ENCODE measurements at regions not wholly inside any gene's neighbourhood (a gene's known extent, or its start where the extent isn't known, plus 50 kb on each side); places are given as distances from the start of the nearest gene placed in this dataset.
"Not testable (repeated sequence)": the region's sequence is repeated elsewhere in the genome, so short reads cannot be mapped to it uniquely, and the experiment has no call there.

DNA sequence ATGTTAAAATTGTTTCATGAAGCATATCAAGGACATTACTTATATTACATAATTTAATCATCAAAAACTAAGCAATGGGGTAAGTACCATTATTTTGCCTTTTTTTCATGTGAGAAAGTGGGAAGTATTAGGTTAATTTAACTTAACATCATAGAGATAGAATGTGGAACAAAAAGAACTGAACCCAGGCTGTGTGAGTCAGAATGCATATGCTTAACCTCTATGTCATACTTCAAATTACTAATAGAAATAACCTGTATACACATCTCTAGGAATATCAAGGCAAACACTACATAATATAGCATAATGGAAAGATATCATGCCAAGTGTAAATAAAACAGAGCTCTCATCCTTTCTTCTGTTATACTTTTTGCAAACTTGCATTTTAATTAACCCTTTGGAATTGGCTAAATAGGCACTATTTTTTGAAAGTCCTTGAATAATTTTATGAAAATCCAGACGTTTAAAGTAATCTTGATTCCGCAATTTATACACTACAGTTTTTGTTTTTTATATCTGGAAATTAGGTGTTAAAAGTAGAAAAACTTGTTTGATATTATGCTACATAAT, 777.7 kb downstream of the SLC6A15 start:
- Mint-ChIP-seq H3K4me3 (no peak overlapping the region), H3K4me1 (no peaks in the 10 kb centered on the region), H3K27ac (no peak overlapping the region), H3K27me3 (no peaks in the 10 kb centered on the region), H3K36me3 (no peaks in the 10 kb centered on the region), H3K9me3 (peaks cover 0 to 7% (median 0%) of the 10 kb centered on the region in 11 donors)
- Histone ChIP-seq H3K4me3 (ENCODE audit: low read length) (no peak overlapping the region), H3K27ac (ENCODE audit: low read depth, low read length) (no peak overlapping the region), H3K36me3 (ENCODE audit: control insufficient read depth in 2 of 3, insufficient read depth in 3 of 3, low read length in 3 of 3) (no peaks in the 10 kb centered on the region), H3K9me3 (ENCODE audit: control insufficient read depth in 2 of 3, low read length in 3 of 3) (no peaks in the 10 kb centered on the region), H3K27me3 (ENCODE audit: control insufficient read depth in 2 of 2, insufficient read depth in 2 of 2, low read length in 2 of 2) (no peaks in the 10 kb centered on the region), H3K4me1 (ENCODE audit: control insufficient read depth in 2 of 2, insufficient read depth in 2 of 2, low read length in 2 of 2) (no peaks in the 10 kb centered on the region)
- no peak for DNase-seq
- ChIA-PET POLR2A (no interaction called here), CTCF (no interaction called here)
- intact Hi-C loops (cut with micrococcal nuclease), result no loop called here
- no peak for ATAC-seq

DNA sequence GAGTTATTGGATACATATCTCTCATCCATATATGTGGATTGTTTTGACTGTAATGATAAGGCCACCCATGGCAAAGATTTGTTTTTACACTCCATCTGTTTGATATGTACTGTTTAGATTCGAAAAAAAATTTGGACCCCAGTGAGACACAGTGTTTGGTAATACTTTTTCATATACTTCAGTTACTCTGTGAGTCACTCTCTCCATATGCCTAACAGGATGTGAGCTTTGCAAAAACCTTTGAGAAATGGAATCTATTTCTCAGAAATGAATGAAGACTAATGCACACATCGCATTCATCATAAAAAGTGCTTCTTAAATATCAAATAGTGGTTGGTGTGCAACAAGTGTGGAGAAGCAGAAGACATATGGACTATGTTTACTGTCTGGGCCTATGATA, 781.5 kb downstream of the SLC6A15 start:
- CTCF ChIA-PET, result no interaction called here

DNA sequence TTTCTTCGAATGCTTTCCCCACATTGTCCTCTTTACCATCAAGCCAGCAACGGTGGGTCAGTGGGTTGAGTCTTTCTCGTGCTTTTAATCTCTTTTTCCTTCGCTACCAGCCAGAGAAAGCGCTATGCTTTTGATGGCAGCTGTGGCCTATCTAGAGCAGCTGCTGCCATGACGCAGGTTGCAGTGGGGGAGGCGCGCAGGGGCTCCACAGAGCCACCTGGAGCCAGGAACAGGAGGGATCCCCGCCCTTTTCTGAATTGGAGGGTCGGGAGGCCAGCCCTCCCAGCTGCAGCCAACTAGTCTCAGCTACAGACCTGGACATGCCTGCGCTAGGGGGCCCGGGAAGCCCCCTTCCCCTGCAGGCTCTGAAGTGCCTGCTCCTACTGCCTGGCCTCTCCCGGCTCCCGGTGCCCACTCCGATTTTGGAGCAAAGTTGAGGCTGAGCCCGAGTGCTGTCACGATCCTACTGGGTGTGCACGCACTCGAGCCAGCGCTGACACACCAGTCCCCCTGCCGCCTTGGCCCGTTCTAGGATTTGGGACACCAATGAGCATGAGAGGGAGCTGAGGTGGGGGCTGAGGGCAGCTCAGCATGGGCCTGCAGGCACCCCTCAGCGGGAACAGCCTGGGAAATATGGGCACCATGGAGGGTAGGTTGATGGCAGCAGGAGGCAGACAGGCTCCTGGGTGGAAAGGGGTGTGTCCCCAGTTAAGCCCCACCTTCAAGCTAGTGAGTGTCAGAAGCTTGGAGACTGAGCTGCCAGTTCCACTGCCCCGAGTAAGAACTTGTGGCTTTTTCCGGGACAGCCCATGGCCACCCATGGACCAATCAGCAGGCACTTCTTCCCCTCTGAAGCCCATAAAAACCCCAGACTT, 784.2 kb downstream of the SLC6A15 start:
- no peaks in the 10 kb centered on the region for H3K4me1 ChIP-seq (ENCODE audit: control insufficient read depth in 2 of 2, insufficient read depth in 2 of 2, low read length in 2 of 2)
- no peaks in the 10 kb centered on the region for H3K9me3 ChIP-seq (ENCODE audit: control insufficient read depth in 2 of 3, low read length in 3 of 3)
- no peak overlapping the region for H3K27ac Mint-ChIP-seq
- H3K27ac ChIP-seq (ENCODE audit: low read depth, low read length), result no peak overlapping the region
- H3K27me3 Mint-ChIP-seq, result no peaks in the 10 kb centered on the region
- peaks cover 0 to 11% (median 0%) of the 10 kb centered on the region in 11 donors for H3K9me3 Mint-ChIP-seq
- no peaks in the 10 kb centered on the region for H3K36me3 ChIP-seq (ENCODE audit: control insufficient read depth in 2 of 3, insufficient read depth in 3 of 3, low read length in 3 of 3)
- no peak overlapping the region for H3K4me3 ChIP-seq (ENCODE audit: low read length)
- intact Hi-C loops (cut with micrococcal nuclease), result no loop called here
- no peak overlapping the region for H3K4me3 Mint-ChIP-seq
- no peak for DNase-seq
- POLR2A ChIA-PET, result no interaction called here
- no peak for ATAC-seq
- no peaks in the 10 kb centered on the region for H3K4me1 Mint-ChIP-seq
- CTCF ChIA-PET, result no interaction called here
- H3K27me3 ChIP-seq (ENCODE audit: control insufficient read depth in 2 of 2, insufficient read depth in 2 of 2, low read length in 2 of 2), result no peaks in the 10 kb centered on the region
- H3K36me3 Mint-ChIP-seq, result no peaks in the 10 kb centered on the region

More for the DNA sequence above, 781.5 kb downstream of the SLC6A15 start:
- DNase-seq (no peak), ATAC-seq (no peak)
- intact Hi-C loops (cut with micrococcal nuclease), result no loop called here
- H3K9me3 Mint-ChIP-seq, result peaks cover 0 to 7% (median 0%) of the 10 kb centered on the region in 11 donors
- no peaks in the 10 kb centered on the region for H3K36me3 Mint-ChIP-seq
- H3K27ac ChIP-seq (ENCODE audit: low read depth, low read length), result no peak overlapping the region
- no peaks in the 10 kb centered on the region for H3K9me3 ChIP-seq (ENCODE audit: control insufficient read depth in 2 of 3, low read length in 3 of 3)
- H3K4me3 Mint-ChIP-seq, result no peak overlapping the region
- no peaks in the 10 kb centered on the region for H3K4me1 ChIP-seq (ENCODE audit: control insufficient read depth in 2 of 2, insufficient read depth in 2 of 2, low read length in 2 of 2)
- no peaks in the 10 kb centered on the region for H3K27me3 ChIP-seq (ENCODE audit: control insufficient read depth in 2 of 2, insufficient read depth in 2 of 2, low read length in 2 of 2)
- H3K27me3 Mint-ChIP-seq, result no peaks in the 10 kb centered on the region
- no peak overlapping the region for H3K27ac Mint-ChIP-seq
- no peaks in the 10 kb centered on the region for H3K36me3 ChIP-seq (ENCODE audit: control insufficient read depth in 2 of 3, insufficient read depth in 3 of 3, low read length in 3 of 3)
- no peaks in the 10 kb centered on the region for H3K4me1 Mint-ChIP-seq
- no peak overlapping the region for H3K4me3 ChIP-seq (ENCODE audit: low read length)
- POLR2A ChIA-PET, result no interaction called here

DNA sequence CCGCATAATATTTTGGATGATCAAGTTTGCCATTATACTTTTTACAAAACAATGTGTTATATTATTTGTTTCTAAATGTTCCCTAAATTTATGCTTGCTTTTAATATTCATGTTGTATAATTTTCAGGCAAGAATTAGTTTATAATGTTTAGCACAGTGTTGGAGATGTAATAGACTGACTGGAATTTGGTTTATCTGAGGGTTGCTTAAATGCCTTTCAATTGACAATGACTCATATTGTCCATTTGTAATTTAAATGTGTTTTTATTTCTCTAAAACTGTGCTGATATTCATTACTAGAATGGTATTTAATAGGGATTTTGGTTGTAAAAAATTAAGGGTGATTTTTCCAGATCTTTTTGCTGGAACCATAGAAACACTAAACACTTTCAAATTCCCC, 788.4 kb downstream of the SLC6A15 start:
- POLR2A ChIA-PET, result no interaction called here
- intact Hi-C loops (cut with micrococcal nuclease), result no loop called here
- H3K27me3 Mint-ChIP-seq, result no peaks in the 10 kb centered on the region

DNA sequence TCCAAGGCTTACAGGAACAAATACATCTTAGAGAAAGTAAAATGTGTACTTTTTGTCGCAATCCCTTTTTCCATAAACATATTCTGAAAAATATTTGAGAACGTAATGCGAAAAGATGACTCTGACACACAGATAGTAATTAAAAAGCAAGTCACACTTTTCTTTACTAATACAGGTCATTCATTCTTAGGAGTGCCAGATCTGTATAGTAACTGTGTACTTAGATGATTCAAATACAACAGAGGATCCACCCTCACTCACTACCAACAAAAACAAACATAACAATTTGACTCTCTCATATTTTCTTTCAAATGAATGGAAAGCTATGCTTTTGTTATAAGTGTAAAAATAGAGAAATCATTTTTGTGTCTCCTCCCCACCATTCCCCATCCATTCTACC, 795.4 kb downstream of the SLC6A15 start:
- peaks cover 0 to 15% (median 4%) of the 10 kb centered on the region in 11 donors for H3K9me3 Mint-ChIP-seq
- POLR2A ChIA-PET, result no interaction called here
- no peaks in the 10 kb centered on the region for H3K9me3 ChIP-seq (ENCODE audit: control insufficient read depth in 2 of 3, low read length in 3 of 3)
- no peaks in the 10 kb centered on the region for H3K36me3 Mint-ChIP-seq
- H3K27ac ChIP-seq (ENCODE audit: low read depth, low read length), result no peak overlapping the region
- H3K4me1 Mint-ChIP-seq, result no peaks in the 10 kb centered on the region
- H3K27me3 ChIP-seq (ENCODE audit: control insufficient read depth in 2 of 2, insufficient read depth in 2 of 2, low read length in 2 of 2), result no peaks in the 10 kb centered on the region
- no peak overlapping the region for H3K27ac Mint-ChIP-seq
- no peaks in the 10 kb centered on the region for H3K4me1 ChIP-seq (ENCODE audit: control insufficient read depth in 2 of 2, insufficient read depth in 2 of 2, low read length in 2 of 2)
- intact Hi-C loops (cut with micrococcal nuclease), result no loop called here
- no peak overlapping the region for H3K4me3 ChIP-seq (ENCODE audit: low read length)
- DNase-seq (no peak), ATAC-seq (no peak)
- H3K27me3 Mint-ChIP-seq, result no peaks in the 10 kb centered on the region
- H3K36me3 ChIP-seq (ENCODE audit: control insufficient read depth in 2 of 3, insufficient read depth in 3 of 3, low read length in 3 of 3), result no peaks in the 10 kb centered on the region
- H3K4me3 Mint-ChIP-seq, result no peak overlapping the region
- CTCF ChIA-PET, result no interaction called here

More for the DNA sequence above, 788.4 kb downstream of the SLC6A15 start:
- H3K4me1 ChIP-seq (ENCODE audit: control insufficient read depth in 2 of 2, insufficient read depth in 2 of 2, low read length in 2 of 2), result no peaks in the 10 kb centered on the region
- no peak for ATAC-seq
- no peaks in the 10 kb centered on the region for H3K27me3 ChIP-seq (ENCODE audit: control insufficient read depth in 2 of 2, insufficient read depth in 2 of 2, low read length in 2 of 2)
- H3K36me3 Mint-ChIP-seq, result no peaks in the 10 kb centered on the region
- no peak overlapping the region for H3K4me3 Mint-ChIP-seq
- H3K9me3 Mint-ChIP-seq, result peaks cover 0 to 13% (median 4%) of the 10 kb centered on the region in 11 donors
- no peak overlapping the region for H3K27ac ChIP-seq (ENCODE audit: low read depth, low read length)
- no peaks in the 10 kb centered on the region for H3K9me3 ChIP-seq (ENCODE audit: control insufficient read depth in 2 of 3, low read length in 3 of 3)
- DNase-seq, result no peak
- CTCF ChIA-PET, result no interaction called here
- no peaks in the 10 kb centered on the region for H3K36me3 ChIP-seq (ENCODE audit: control insufficient read depth in 2 of 3, insufficient read depth in 3 of 3, low read length in 3 of 3)
- no peak overlapping the region for H3K27ac Mint-ChIP-seq
- no peaks in the 10 kb centered on the region for H3K4me1 Mint-ChIP-seq
- H3K4me3 ChIP-seq (ENCODE audit: low read length), result no peak overlapping the region

DNA sequence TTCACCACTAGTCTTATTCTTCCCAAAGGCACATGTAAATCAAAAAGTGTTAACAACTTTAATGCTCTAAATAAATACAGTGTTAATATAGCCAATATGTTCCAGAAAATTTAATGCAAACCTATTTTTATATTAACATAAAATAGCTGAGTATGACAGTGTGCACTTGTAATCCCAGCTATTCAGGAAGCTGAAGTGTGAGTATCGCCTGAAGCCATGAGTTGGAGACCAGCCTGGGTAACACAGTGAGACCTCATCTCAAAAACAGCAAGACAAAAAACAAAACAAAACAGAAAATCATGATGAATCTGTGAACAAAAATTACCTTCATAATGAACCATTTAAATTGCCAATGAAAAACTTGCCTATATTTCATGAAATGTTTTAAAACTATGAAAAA, 798.9 kb downstream of the SLC6A15 start:
- Mint-ChIP-seq H3K27ac (no peak overlapping the region), H3K36me3 (no peaks in the 10 kb centered on the region), H3K27me3 (no peaks in the 10 kb centered on the region), H3K9me3 (peaks cover 0 to 20% (median 7%) of the 10 kb centered on the region in 11 donors), H3K4me1 (no peaks in the 10 kb centered on the region), H3K4me3 (no peak overlapping the region)
- H3K27me3 ChIP-seq (ENCODE audit: control insufficient read depth in 2 of 2, insufficient read depth in 2 of 2, low read length in 2 of 2), result no peaks in the 10 kb centered on the region
- H3K9me3 ChIP-seq (ENCODE audit: control insufficient read depth in 2 of 3, low read length in 3 of 3), result no peaks in the 10 kb centered on the region
- no peak for ATAC-seq
- intact Hi-C loops (cut with micrococcal nuclease), result no loop called here
- no peaks in the 10 kb centered on the region for H3K36me3 ChIP-seq (ENCODE audit: control insufficient read depth in 2 of 3, insufficient read depth in 3 of 3, low read length in 3 of 3)
- POLR2A ChIA-PET, result no interaction called here
- no peaks in the 10 kb centered on the region for H3K4me1 ChIP-seq (ENCODE audit: control insufficient read depth in 2 of 2, insufficient read depth in 2 of 2, low read length in 2 of 2)
- no peak for DNase-seq
- H3K27ac ChIP-seq (ENCODE audit: low read depth, low read length), result no peak overlapping the region
- CTCF ChIA-PET, result no interaction called here
- no peak overlapping the region for H3K4me3 ChIP-seq (ENCODE audit: low read length)

DNA sequence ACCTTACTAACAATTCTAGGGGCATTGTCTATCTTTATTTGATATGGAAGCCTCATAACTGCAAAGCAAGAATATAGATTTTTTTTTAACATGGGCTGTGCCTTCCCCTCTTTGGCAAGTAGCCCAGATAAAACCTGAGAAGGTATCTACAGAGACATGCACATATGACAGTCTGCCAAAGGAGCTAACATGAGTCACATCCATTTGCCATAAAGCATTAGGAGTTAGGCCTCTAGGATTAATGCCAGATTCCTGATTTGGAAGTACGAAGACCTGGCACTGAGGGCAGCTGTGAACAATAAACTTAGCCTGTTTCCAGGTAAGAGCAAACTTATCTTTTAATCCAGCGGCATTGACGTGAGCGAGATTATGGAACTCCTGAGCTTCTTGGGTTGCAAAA, 808.7 kb downstream of the SLC6A15 start:
- H3K27me3 ChIP-seq (ENCODE audit: control insufficient read depth in 2 of 2, insufficient read depth in 2 of 2, low read length in 2 of 2); H3K4me3 Mint-ChIP-seq; DNase-seq; intact Hi-C loops (cut with micrococcal nuclease); H3K27me3 Mint-ChIP-seq; CTCF ChIA-PET; H3K36me3 ChIP-seq (ENCODE audit: control insufficient read depth in 2 of 3, insufficient read depth in 3 of 3, low read length in 3 of 3); H3K4me1 Mint-ChIP-seq; H3K27ac ChIP-seq (ENCODE audit: low read depth, low read length); H3K4me1 ChIP-seq (ENCODE audit: control insufficient read depth in 2 of 2, insufficient read depth in 2 of 2, low read length in 2 of 2); H3K4me3 ChIP-seq (ENCODE audit: low read length); POLR2A ChIA-PET; ATAC-seq; H3K27ac Mint-ChIP-seq: not testable (repeated sequence)
- Mint-ChIP-seq H3K36me3 (peaks cover 0 to 15% (median 3%) of the 10 kb centered on the region in 5 donors), H3K9me3 (peaks cover 21 to 84% (median 39%) of the 10 kb centered on the region in 11 donors)
- peaks cover 0 to 22% (median 0%) of the 10 kb centered on the region in 3 experiments for H3K9me3 ChIP-seq (ENCODE audit: control insufficient read depth in 2 of 3, low read length in 3 of 3)
